Right forelimb (tissue), 1 donor: ENCODE measurements at regions not wholly inside any gene's neighbourhood (a gene's known extent, or its start where the extent isn't known, plus 50 kb on each side); places are given as distances from the start of the nearest gene placed in this dataset.

Experiments
- DNase-seq: peaks from one replicate; pipeline ENCODE4 v3.0.0-alpha.2; 2018

DNA sequence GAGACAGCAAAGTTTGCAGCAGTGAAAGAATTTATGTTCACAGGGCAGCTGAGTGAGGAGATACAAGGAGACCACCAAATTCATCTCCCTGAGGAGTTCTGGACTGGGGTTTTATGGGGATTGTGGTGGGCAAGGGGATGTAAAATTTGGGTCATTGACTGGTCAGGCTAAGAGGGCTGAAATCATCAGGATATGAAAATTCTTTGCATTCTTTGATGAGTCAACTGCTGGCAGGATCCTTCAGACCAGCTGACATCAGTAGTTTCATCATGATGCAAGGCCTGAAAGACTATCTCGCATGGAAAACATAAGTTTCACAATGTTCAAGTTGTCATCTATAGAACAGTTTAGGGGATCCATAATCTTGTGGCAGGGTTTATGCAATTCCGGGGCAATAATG lies 869.5 kb upstream of the PCDH9 start:
- no peak for DNase-seq

DNA sequence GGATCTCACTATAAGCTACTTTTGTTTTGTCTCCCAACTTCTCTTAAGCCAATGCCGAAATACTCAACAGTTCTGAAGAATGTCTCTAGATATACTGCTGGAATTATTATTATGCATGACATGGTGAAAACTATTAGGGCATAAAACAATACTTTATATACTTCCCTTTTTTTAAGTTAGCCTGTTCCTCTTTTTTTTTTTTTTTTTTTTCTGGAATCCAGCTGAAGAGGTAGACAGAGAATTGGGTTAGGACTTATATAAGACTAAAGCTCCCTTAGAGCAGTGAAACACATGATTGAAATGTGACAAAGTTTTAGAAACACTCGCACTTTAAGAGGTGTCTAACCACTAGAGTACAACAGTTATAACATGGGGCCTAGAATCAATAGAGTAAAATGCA lies 850.9 kb upstream of the PCDH9 start:
- DNase-seq: no peak

DNA sequence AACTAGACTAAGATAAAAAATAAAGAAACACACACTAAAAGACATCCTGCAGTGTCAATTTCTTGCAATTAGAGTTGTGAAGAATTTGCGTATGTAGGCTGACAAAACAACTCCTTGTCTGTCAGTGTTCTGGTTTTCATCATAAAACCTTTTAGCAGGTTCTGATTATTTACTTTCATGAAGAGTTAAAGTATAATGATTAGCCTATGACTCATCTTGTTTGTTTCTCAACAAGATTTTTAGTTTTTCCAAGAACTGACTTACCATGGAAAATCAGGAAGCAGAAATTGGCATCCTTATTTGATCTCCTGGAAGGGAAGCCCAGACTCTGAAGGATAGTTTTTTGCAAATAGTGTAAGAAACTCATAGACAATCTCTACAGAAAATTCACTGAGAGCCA lies 848.7 kb upstream of the PCDH9 start:
- DNase-seq: no peak

DNA sequence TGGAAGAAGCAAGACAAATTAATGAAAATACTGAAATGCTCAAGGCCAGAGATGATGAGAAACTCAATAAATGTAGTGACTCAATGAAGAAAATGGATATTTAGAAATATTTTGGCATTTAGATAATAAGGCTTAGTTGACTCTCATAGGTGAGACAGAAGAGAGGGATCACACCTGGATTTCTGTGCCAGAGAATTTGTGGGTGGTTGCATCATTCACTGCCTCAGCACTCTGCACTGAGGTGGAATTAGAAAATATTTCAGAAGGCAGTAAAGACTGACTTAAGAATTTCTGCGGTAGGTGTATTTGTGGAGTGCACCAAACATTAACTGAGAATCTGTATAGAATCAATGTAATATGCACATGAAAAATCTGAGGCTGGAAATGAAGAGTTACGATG lies 848.3 kb upstream of the PCDH9 start:
- DNase-seq: no peak

DNA sequence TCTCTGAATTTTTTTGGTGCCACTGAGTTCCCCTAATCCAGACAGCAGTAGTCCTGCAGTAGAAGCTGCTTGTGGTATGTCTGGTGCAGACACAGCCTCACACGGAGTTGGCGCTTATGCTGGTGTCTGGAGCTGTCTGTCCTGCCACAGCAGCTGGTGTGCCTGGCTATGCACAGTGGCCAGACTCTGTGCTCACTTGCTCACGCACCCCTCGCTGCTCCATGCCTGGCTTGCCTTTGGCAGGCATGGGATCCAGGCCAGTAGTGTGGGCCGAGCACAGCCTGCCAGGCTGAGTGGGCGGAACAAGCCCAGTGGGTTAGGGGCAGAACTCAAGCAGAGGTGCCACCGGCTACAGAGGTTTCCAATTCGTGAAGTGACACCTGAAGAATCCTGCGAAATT lies 845.9 kb upstream of the PCDH9 start:
- DNase-seq: no peak

DNA sequence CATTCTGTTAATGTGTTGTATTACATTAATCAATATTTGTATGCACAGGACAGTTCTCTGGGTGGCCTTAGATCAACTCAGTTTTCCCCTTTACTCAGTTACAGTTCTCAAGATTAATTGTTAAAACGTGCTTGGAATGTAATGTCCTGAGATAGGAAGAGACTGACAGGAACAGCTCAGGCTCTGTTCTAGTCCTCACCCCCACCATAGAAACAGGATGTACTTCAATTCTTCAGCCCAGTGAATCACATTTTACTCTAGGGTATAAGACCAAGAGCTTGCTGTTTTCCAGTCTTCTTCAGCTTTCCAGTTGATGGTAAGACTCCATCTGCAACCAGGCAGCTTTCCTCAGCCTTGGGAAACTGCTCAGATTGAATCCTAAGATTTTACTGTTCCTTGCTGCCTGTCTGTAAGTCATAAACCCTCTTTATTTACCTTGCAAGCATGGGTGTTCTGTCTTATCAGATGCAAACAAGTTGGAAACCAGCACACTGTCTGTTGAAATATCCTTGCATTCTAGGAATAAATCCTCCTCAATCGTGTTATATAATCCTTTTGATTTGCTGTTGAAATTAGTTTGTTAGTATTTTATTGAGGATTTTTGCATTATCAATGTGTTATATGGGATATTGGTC lies 836.9 kb upstream of the PCDH9 start:
- no peak for DNase-seq

DNA sequence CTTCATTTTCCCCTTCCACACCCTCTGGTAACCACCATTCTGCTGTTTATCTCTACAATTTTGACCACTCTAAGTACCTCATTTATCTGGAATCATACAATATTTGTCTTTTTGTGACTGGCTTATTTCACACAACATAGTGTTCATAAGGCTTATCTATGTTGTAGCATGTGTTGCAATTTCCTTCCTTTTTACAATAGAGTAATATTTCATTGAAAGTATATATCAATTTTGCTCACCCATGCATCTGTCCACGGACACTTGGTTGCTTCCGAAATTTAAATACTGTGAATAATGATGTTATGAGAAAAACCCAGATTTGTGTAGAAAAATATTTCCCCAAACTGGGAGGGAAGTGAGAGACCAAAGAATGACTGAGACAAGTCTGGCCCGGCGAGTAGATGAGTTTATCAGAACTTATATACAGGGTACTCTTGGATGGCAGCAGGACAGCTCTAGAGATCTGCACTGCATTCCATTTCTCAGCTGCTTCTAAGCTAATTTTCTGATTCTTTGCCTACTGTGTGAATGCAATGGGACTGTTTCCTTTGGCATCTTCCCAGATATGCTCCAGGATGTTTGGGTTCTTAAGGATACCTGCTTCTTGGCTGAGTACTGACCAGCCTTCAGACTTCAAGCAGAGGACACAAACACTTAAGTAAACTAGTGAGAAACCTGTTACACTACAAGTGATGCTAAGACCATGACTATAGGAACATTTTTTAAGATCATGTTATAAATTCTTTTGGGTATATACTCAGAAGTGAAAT lies 834.0 kb upstream of the PCDH9 start:
- DNase-seq: no peak

DNA sequence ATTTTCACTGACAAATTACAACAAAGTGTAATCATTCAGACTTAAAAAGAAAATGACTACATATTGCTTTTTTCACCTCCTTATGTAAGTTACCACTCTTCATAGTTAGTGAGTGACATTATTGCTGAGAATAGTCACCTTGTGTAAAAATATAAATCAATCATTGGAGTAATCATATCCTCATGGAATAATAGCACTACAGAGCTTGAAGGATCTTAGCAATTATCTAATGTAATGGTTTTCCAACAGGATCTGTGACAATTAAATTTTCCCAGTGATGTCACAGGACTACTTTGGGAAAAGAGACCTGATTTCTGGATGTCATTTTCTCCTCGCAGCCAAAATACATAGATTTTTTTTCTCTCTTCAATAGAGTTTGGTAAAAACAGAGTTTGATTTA lies 833.0 kb upstream of the PCDH9 start:
- no peak for DNase-seq

DNA sequence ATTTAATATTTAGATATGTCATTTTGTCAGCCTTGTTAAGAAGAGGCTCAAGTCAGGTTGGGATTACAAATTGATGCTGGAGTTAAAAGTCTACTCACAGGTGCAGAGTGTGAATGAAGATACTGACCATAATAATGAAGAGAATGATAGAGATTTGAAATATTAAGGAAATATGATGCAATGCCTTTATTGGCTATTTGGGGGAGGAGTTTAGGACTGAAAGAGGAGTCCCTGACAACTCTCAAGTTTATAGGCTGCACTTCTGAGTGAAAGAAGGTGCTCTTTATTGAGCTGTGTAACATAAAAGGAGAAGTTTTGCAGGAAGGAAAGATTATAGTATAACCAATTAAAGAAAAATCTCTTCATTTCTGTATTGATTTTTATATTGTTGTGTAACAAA lies 827.7 kb upstream of the PCDH9 start:
- DNase-seq: no peak

DNA sequence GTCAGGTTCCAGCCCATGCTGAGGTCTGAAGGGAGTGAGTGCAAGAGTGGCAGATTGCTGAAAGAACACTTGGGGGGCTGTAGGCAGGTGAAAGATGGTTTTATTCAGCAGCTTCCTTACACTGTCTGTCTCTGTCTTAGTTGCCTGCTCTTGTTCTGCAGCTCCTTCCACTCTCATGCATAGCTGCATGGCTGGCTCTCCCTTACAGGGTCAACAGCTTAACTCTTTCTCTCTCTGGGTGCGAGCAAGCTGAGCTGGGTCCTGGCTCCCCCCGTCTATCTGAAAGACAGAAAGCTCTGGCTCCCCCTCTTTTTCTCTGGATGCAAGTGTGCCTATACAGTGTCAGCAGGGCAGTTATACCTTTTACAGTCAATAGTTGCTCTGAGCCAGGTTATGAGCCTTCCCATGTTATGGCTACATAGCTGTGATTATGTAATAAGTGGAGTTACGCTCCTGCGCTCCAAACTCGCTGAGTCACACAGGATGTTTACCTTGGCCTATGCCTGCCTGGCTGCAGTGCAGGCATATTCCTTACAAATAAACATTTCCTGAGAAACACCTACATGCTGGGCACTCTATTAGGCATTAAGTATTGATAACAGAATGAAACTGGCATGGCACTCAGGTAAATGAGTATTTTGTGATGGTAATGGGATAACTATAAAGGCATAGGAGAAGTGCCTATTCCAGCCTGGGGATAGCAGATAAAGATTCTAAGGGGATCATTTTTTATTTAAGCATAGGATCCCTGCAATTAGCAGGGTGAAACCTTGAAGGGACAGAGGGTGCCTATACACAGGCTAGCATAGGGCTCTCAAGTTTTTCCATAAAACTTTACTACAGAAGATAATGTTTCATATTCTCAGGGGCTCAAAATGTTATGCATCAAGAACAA lies 826.9 kb upstream of the PCDH9 start:
- no peak for DNase-seq

DNA sequence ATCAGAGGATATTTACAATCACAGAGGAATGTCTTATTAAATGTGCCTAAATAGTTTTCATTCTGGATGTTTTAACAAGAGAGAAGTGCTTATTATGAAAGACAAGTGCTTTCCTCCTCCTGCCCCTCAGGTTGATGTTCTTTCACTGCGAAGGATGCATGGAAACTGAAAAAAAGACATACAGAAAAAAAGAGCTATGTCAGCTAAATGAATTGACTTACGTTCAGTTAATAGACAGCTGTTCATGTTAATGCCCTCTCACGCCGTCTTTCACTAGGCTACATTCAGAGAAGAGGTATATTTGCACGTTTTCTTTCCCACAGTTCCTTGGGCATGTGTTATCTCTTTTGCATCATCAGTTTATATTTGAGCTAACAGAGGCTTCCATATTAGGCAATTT lies 821.8 kb upstream of the PCDH9 start:
- no peak for DNase-seq

DNA sequence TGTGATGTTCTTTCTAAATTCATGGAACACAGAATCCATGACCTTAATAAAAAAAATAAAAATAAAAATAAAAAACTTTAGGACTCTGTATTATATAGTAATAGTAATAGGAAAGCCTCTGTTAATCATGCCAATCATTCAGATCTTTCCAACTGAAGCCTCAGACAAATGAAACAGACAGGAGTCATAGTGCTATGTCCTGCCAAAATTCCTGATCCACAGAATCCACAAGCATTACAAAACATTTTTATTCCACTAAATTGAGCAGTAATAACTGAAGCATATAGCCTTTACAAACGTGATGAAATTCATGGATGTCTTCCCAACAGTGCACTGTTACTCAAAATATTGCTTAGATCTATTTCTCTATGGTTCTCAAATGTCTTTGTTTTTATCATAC lies 820.6 kb upstream of the PCDH9 start:
- DNase-seq: no peak

DNA sequence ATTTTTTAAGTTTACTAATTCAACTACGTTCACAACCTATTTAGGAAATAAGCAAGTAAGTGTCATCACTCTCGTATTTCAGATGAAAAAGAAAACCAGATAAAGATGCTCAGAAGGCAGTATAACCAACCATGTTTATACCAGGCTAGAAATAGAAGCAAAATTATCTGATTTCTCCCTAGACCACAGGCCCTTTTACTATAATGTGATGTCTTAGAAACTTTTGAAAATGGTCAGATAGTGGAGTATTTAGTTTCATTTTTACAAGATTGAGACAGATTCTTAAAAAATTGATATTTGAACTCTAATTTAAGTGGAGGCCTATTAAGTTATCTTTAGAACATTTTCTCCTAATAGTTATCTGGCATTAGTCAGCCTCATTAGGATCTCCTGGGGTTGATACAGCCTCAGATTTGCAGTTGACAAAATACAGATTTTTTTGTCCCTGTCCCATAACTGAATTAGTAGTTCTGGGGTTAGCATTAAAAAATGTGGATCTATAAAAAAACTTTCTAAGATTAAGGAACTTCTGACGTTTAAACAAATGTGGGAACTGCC lies 818.7 kb upstream of the PCDH9 start:
- DNase-seq: no peak

DNA sequence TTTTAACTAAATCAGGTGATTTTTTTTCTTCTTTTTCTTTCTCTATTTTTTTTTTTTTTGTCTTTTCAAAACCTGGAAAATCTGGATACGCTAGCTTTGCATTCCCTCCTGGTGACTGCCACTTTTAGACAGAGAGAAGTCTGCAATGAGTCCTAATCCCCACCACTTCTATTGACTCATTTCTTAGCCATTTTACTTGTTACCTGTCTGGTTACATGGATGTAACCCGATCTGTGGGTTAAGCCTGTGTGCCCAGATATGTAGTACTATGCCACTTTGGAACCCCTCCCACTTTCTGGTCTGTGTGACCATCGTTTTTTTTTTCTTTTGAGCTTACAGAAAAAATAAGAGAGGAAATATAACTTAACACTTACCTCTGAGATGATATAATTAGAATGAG lies 817.8 kb upstream of the PCDH9 start:
- no peak for DNase-seq

DNA sequence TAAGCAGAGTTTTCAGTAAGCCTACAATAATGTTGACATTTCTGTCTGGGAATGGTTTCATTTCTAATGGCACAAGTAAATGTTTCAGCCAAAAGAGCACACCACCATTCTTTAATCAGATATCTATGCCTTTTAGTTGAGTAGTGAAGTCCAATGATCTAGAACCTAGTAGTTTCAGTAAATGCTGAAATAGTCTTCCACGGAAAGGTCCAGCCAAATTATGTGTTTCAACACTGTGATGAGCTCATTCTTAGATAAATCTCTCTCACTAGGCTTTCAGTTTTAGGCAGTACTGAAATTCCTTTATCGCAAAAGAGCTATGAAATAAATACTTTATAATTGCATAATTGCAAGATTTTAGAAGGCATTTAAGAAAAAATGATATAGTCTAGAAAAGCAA lies 816.8 kb upstream of the PCDH9 start:
- no peak for DNase-seq

DNA sequence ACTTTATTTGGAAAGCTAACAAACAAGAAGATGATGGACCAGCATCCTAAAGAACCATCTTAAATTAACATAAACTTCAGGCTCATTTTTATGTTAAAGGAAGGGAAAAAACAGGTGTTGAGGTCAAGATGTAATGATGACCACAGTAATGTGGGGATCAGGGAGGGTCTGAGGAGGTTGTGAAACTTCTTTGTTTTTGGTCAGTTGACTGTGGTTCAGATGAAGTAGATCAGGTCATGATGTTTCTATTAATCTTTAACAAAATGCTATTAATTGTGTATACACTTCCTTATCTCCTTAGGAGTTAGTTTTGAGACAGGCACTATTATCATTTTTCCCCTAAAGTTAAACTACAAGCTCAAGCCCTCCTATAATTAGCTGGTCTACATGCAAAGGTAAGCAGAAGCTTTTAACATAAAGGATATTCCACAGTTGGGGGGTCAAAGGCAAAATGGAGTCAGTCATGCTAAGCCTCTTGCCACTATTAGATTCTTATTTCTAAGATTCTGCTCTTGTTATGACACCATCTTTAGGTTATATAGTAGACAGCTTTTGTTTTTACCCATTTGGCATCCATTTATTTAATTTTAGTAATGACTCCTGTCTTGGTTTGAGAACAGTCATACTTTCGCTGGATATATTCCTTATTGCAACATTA lies 800.1 kb upstream of the PCDH9 start:
- no peak for DNase-seq

DNA sequence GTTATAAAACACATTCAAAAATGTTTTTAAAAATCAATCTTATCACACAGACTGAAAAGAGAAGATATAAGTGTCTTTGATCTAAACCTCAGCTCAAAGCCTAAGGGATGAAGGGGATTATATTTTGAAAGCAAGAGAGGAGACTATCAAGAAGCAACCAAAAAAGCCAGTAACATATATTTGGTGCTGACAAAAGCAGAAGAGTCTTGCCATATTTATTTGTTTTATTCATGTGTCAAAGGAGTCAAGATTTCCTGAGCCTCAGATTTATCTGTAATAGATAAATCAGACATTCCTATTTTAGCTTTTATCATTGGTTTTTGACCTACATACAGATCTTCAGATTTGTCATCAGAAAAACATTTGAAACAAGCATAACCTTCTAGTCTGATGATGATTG lies 798.6 kb upstream of the PCDH9 start:
- no peak for DNase-seq

DNA sequence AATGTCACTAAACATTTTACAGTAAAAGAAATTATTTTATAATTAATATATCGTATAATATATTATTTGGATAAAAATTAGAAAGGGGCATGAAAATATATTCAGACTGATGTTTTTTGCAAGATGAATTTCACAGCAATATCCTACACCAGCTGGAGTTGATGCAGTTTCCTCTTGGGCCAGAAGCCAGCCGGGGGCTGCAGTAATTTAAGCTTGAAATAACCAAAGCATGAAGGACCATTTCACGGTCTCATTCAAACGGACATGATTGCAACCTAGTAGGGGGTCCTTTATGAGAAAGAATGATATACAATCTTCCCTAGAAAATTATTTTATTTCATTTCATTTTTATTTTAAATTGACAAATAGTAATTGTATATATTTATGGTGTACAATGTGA lies 797.2 kb upstream of the PCDH9 start:
- peak; percentile 45 for DNase-seq

DNA sequence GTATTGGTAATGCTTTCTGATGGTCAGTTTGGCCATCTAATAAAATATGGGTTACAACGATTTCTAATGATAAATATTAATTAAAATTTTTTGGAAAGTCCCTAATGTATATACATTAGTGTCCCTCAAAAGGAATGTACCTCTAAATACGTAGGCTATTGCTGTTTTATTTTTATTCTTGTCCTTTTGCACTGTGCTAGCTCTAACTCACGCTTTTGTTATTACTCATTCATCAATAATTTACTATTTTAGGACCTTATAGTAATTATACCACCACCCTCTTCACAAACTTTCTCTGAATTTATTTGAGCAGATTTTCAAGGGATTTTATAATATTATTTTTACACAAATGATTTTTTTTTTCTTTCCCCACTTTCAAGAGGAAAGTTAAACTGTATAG lies 795.9 kb upstream of the PCDH9 start:
- DNase-seq: no peak

DNA sequence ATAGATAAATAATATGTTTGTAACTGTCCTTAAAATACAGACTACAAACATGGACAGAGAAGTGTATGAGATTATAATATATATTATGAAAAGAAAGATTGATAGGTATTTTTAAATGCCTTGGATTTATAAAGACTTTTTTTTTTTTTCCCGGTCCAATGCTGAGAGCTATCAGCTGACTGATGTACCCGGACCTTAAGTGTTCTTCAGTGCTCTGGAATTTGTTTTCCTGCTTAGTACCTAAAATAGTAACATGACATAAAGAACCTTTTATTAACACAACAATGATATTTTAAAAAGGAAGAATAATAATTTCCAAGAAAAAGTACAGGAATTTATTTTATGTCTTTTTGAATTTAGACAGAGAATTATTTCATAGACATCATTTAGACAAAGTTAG lies 795.5 kb upstream of the PCDH9 start:
- DNase-seq: no peak

DNA sequence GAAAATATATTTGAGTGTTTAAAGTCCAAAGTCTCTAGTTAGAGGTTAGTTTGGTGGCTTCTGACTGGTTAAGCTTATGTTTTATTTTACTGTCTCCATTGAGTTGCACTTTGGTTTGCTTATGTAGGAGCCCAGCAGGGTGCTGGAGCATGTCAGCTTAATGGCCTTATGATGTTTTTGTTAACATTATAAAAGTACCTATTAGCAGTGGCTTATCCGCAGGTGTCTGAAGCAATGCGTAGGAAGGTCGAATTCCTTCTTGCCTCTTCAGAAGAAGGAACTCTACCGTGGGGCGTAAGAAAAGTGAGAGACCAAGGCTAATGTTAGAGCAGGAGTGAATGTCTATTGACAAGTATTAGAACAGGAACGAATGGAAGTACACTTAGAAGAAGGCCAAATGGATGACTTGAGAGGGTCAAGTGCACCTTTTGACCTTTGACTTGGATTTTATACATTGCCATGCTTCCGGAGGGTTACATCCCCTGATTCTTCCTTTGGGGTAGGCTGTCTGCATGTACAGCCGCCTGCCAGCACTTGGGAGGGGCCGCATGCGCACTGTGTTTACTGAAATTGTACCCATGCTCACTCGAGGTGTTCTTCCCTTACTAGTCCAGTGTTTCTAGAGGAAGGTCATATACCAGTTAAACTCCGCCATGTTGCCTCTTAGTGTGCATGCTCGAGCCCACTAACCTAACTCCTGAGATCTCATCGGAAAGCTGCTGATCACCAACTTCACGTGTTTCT lies 793.9 kb upstream of the PCDH9 start:
- no peak for DNase-seq

DNA sequence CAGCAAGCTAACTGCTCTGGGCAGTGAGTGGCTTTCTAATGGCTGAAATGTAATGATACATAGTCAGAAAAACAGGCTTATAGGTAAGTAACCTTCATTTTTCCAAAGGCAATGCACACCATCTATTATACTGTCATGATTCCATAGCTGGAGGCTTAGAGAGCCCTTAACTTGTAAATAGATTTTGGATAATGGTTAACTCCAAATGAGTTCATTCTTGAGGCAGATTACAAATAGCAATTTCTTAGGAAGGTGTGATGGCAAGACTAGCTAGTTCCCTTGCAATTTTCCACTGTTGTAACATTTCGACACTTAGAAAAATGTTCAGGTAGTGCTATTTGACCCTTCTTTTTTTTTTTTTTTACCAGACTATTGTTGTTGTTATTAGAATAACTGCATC lies 789.8 kb upstream of the PCDH9 start:
- no peak for DNase-seq
